GM18907 (cell line): ENCODE measurements at regions not wholly inside any gene's neighbourhood (a gene's known extent, or its start where the extent isn't known, plus 50 kb on each side); places are given as distances from the start of the nearest gene placed in this dataset.

Experiments used
- ATAC-seq: cut with Tn5 transposase; IDR thresholded peaks from one replicate; pipeline ENCODE4 v1.9.1; 2021; ENCODE audit warnings: mild to moderate bottlenecking, moderate library complexity; ENCODE audit not compliant: unreplicated experiment

DNA sequence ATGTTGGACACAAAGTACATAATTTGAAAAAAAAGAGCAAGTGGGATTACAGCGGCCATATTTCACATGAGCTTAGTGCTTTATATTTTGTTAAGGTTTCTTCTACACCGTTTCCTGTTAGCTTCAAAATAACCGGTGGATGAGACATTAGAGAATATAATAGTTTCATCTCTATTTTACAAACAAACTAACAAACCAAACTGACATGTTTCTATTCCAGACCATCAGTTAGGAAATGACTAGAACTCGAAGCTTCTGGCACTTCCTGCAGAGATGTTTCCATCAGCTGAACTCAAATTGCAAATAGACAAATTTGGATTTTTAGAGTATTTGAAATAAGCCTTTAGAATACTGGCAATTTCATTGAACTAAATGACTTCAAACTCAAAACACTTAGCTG, 86.5 kb downstream of the MTRR start:
- ATAC-seq, result no peak

GRCh38 chr5:7957329-7957728, 88.4 kb downstream of the MTRR start:
- ATAC-seq, result no peak

DNA sequence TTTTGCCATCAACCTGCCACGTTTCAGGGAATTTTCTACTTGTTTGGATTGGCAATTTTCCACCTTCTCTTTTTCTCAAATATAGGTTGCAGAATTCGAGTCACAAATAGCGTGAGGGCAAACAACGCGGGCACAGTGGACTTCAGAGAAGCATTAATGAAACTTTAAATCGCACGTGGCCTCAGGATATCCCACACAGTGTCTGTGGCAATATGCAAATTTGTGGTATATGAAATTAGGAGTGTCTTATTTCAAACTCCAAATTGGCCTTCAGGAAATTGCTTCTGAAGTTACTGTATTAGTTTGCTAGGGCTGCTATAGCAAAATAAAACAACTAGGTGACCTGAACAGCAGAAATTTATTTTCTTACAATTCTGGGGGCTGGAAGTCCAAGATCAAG, 91.2 kb downstream of the MTRR start:
- ATAC-seq, result no peak

DNA sequence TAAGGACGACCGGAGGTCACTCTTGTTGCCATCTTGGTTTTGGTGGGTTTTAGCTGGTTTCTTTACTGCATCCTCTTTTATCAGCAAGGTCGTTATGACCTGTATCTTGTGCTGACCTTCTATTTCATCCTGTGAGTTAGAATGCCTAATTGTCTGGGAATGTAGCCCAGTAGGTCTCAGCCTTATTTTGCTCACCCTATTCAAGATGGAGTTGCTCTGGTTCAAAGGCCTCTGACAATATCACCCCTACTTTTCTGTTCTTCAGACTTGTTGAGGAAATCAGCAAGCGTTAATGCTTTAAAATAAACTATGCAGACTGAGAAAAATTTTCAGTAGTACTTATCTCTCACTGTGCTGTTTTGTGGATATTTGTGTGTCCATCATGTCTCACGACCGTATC, 92.6 kb downstream of the MTRR start:
- ATAC-seq, result no peak

DNA sequence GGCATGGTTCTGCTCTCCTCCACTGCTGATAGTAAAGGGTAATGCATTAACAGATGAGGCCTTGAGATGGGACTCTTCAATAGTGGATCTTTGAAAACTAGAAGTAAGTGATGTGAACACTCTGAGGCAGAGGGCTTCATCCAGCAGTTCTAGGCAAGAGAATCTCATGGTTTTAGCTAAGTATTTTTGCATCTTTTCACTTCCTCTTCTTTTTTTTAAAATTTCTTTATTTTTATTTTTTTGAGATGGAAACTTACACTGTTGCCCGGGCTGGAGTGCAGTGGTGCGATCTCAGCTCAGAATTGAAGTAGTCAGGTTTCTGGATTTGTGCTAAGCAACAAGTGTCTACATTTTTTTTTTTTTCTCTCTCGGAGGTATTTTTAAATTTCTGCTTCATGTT, 101.9 kb downstream of the MTRR start:
- ATAC-seq, result peak; percentile 84

DNA sequence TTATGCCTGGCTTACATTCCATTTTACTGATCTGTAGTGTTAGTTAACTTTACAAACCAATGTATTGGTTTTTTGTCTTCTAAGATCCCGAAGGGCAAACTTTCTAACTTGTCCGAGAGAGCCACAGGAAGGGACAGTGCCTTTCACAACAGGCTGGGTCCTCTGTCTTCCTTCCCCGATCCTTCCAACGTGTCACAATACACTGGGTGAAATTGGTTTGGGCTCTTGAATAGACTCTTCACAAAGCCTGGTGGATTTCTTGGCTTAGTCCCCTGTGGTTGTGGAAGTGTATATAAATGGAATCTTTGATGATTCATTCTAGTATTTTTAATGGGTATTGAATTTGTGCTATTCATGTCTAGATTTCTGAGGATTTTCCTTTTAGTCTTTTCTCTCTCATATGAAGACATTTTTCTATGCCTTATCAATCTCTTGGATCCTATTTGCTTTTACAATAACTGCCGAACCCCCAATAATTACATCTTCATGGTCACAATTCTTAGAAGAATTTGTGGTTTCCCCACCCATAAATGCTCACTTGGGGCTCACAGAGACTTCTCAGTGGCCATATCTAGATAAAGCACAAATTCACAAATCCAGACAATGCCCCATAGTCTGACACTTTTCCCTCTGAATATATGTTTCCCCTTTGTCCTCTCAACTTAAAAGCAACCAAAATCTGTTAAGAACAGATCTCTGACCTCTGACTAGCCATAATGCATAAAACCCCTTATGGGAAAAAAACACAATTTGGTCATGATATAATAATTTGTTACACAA, 107.7 kb downstream of the MTRR start:
- ATAC-seq, result no peak

DNA sequence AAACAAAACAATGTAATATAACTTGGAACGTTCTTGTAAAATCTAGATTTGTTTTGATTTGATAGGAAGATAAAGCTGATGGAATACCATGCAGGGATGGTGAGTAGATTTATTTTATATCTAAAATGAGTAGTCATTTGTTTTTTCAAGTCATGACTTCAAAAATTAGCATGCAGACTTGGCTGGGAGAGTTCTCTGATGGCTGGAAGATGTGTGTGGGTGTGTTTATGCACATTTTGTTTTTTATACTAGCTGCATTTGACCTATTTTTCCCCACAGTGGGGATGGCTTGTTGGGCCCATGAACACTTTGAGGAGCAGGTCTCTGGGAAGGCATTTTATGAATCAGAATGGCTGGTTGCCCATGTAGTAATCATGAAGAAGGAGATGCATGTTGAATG, 109.2 kb downstream of the MTRR start:
- no peak for ATAC-seq

DNA sequence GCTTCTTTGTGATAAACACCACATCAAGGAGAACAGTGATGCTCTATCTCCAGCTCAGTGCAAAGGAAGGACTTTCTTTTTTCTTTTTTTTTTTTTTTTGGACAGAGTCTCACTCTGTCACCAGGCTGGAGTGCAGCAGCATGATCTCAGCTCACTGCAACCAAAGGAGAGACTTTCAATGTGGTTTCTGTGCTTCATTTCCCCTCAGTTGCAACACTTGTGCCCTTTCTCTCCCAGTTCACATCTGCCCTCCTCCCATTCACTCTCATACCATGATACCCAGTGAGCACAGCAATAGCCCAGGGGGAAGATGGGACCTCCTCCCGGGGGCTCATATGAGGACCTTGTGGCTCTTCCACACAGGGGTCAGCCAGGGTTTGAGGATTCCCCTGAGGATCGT, 110.0 kb downstream of the MTRR start:
- no peak for ATAC-seq

GRCh38 chr5:7980881-7981280, 111.9 kb downstream of the MTRR start:
- no peak for ATAC-seq

GRCh38 chr5:7983433-7983832, 114.5 kb downstream of the MTRR start:
- no peak for ATAC-seq

DNA sequence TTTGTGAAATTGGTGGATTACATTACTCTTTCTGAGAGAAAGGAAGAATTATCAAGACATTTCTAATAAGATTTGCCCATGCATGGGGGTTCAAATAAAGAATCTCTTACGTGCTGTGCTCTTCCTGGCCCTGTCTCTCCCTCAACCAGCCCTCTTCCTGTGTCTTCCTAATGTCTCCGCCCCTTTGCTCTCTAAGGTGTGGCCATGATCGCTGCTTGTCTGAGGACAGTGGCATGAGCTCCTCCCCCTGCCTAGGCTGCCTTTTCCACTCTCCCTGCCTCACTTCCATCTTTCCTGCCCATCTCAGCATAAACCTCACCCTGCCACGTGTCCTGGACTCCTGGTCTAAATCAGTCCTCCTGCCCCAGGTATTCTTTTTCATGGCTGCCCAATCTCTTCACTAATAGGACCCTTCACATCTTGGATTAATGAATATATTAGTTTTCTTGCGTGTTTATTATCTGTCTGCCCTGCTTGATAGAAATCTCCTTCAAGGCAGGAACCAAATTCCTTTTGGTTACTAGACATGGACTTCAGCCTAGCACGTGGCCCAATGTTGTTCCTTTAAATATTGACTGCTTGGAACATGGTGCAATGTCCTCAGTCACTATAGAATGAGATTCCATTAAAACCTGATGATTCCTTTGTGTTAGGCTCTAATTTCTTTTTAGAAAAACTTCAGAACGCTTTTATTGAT, 122.3 kb downstream of the MTRR start:
- no peak for ATAC-seq

DNA sequence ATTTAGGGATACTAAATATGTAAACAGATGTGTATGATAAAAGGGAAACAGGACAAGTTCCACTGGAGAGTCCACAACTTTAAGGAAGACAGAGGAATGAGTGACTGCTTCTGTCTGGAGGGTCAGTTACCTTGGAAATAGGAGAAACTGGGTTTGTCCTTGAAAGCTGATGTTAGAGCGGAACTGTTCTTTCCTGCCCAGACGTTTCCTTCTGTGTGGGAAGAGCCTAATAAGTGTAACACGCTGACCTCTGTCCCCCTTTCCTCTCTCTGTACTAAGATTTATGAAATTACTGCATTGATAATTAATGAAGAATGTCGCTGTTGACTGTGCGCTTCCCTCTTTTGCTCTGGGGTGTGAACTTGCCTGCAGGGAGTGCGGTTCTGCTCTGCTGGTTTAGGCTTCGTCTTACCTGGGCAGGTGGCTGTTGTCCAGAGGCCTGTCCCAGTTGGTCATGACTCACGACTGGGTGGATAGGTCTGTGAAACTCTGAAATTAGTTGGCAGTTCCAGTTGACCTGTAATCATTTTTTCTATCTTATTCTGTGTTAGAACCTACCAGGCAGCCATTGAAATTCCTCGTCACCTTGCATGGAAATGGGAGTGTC, 126.8 kb downstream of the MTRR start:
- ATAC-seq, result no peak

DNA sequence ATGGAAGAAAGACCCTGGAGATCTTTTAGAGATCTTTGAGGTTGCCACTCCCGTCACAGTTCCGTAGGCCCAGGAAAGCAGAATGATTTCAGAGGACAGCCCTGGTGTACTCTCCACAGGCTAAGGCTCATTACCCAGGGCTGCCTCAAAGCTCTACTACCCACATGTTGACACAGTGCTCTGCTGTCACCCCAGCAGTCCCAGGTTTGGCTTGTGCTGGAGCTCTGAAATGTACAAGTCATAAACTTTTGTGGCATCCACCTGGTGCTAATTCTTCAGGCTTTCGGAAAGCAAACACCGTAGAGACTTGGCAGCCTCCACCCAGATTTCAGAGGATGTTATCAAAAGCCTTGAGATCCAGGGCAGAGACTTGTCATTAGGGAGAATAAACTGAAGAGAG, 136.5 kb downstream of the MTRR start:
- ATAC-seq, result no peak

GRCh38 chr5:8012131-8012977, 143.4 kb downstream of the MTRR start:
- no peak for ATAC-seq

DNA sequence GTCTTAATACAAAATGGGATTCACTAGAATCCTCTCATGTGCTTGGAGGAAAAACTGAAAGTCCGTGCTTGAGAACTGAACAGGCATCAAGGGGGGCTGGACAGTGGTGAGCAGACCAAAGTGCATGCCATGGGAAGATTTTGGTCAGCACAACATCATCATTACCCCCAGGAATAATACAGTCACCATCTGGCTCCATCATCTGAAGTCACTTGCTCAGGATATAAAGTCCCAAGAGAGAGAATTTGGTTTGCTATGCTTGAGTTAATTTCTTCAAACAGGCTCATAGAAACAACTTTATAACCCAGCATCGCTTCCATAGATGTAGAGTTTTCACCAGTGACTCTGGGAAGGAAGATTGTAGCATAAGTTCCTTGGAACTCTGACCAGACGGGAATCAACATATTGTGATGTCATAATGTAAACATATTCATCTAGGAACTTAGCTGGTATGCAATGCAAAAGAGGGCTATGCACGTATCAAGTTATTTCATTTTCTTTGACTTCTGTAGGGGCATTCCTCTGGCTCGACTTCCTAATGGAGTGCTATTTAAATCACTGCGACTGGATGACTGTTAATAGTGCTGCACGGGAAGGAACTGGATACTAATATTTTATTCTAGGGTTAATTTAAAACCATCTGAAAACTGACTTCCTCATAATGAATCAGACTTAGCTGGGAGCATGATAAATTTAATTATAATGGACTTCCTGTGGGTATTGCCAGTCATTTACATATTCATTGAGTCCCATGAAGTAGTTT, 145.2 kb downstream of the MTRR start:
- no peak for ATAC-seq

DNA sequence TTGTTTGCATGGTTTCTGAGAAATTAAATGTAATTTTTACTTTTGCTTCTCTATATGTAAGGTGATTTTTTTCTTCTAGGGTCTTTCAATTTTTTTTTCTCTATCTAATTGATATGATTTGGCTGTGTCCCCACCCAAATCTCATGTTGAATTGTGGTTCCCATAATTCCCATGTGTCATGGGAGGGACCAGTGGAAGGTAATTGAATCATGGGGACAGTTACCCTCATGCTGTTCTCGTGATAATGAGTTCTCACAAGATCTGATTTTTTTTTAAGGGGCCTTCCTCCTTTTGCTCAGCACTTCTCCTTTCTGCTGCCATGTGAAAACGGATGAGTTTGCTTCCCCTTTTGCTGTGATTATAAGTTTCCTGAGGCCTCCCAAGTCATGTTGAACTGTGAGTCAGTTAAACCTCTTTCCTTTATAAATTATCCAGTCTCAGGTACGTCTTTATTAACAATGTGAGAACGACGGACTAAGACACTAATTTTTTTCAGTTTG, 150.8 kb downstream of the MTRR start:
- ATAC-seq, result no peak

GRCh38 chr5:8020861-8021514, 152.0 kb downstream of the MTRR start:
- ATAC-seq, result no peak

DNA sequence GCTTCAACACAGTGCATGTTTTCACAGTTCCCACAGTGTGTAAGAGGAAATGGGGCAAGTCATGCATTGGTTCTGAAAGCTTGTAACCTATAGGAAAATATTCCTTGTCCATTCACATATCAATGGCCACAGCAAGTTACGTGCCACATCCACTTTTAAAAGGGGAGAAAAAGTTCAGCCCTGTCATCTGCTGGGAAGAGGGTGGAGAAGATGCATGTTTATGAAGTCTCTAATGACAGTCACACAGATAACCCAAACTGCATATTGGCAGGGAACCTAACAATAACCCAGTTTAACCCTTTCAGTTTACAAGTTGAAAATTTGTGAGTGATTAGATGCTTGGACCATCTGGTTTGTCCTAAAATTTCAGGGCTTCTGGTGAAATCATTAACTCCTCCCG, 159.3 kb downstream of the MTRR start:
- no peak for ATAC-seq

- no peak for ATAC-seq
Observed at GRCh38 chr5:8033261-8033660, 164.3 kb downstream of the MTRR start.

- ATAC-seq, result no peak
Observed at GRCh38 chr5:8034852-8035251, 165.9 kb downstream of the MTRR start.
